GM12878 (cell line): ENCODE measurements at regions not wholly inside any gene's neighbourhood (a gene's known extent, or its start where the extent isn't known, plus 50 kb on each side); places are given as distances from the start of the nearest gene placed in this dataset.

Experiments used
- ATAC-seq: fragments of 200-7000 bp; cut with Tn5 transposase; 3 replicates; pipeline ENCODE4 v1.9.1; 2020; ENCODE audit warnings: mild to moderate bottlenecking, moderate library complexity
- BruUV-seq: library from RNA; stranded (reverse); fragments of 400-500 nt; replicated peaks from 2 replicates; lab custom pipeline; 2021; lab: Mats Ljungman, UMichigan
- CTCF ChIA-PET: fragments of 300-600 bp; sonication (Branson Sonifier 250); formaldehyde crosslinking; extraction: SDS; loops from one replicate; lab custom pipeline; 2021; ENCODE audit warnings: inconsistent platforms; lab: Yijun Ruan, JAX
- POLR2A ChIA-PET: fragments of 350-600 bp; formaldehyde crosslinking; extraction: SDS; loops from one replicate; lab custom pipeline; 2021; ENCODE audit warnings: inconsistent platforms; lab: Charles Lee
- RAD21 ChIA-PET: fragments of 300-600 bp; sonication (Branson Sonifier 250); formaldehyde crosslinking; loops from one replicate; lab custom pipeline; 2023; ENCODE audit warnings: antibody characterized with exemption; ENCODE audit not compliant: unreplicated experiment; lab: Charles Lee
- SMC1A ChIA-PET: fragments of 300-600 bp; sonication (Branson Sonifier 250); formaldehyde crosslinking; loops from one replicate; lab custom pipeline; 2023; ENCODE audit not compliant: unreplicated experiment, uncharacterized antibody; lab: Charles Lee
- DNase-seq: peaks from one replicate; pipeline ENCODE4 v3.0.0-alpha.2; 2011; ENCODE audit warnings: low read depth, low spot score
- FAIRE-seq: peaks from 3 replicates; lab custom pipeline; 2011; peaks lifted over from hg19 to GRCh38; lab: Jason Lieb, UNC
- H2AFZ ChIP-seq: 2 replicates; pipeline ENCODE4 v1.6.0; 2011; ENCODE audit warnings: low read depth, low read length, control low read depth; ENCODE audit not compliant: control insufficient read depth
- H3K27ac ChIP-seq: 2 replicates; pipeline ENCODE4 v1.5.1; 2011; ENCODE audit warnings: control low read depth; ENCODE audit not compliant: control insufficient read depth, insufficient read depth
- H3K27me3 ChIP-seq, 2 experiments: replicated peaks in 1 of 2; 2 replicates each; pipeline versions ENCODE4 v1.6.0 to v1.6.1; 2011; ENCODE audit warnings: low read length in 1 of 2; ENCODE audit not compliant: control insufficient read depth in 2 of 2, insufficient read depth in 2 of 2
- H3K36me3 ChIP-seq, 2 experiments: 2 replicates each; pipeline ENCODE4 v1.5.1; 2011; ENCODE audit warnings: low read length in 1 of 2; ENCODE audit not compliant: control insufficient read depth in 2 of 2, insufficient read depth in 2 of 2
- H3K4me1 ChIP-seq: 2 replicates; pipeline ENCODE4 v1.6.1; 2011; ENCODE audit warnings: mild to moderate bottlenecking, low read length, moderate library complexity, mixed read lengths; ENCODE audit not compliant: control insufficient read depth, insufficient read depth
- H3K4me2 ChIP-seq: 2 replicates; pipeline ENCODE4 v1.6.0; 2011; ENCODE audit warnings: control low read depth; ENCODE audit not compliant: control insufficient read depth, insufficient read depth
- H3K4me3 ChIP-seq: fragments of 200-600 bp; sonication (generic); 2 replicates; pipeline ENCODE4 v1.5.1; 2016
- H3K79me2 ChIP-seq: 2 replicates; pipeline ENCODE4 v1.6.0; 2011; ENCODE audit warnings: low read length; ENCODE audit not compliant: control insufficient read depth, insufficient read depth
- H3K9ac ChIP-seq: 2 replicates; pipeline ENCODE4 v1.8.0; 2011; ENCODE audit warnings: low read length, control low read depth, mixed read lengths; ENCODE audit not compliant: control insufficient read depth, insufficient read depth
- H3K9me3 ChIP-seq: replicated peaks from 3 replicates; pipeline ENCODE4 v1.5.1; 2011; ENCODE audit warnings: mild to moderate bottlenecking, low read length; ENCODE audit not compliant: control insufficient read depth, insufficient read depth
- H4K20me1 ChIP-seq: 2 replicates; pipeline ENCODE4 v1.6.0; 2011; ENCODE audit not compliant: control insufficient read depth, insufficient read depth
- BCL3 ChIP-seq: IDR thresholded peaks from 2 replicates; pipeline ENCODE4 v1.6.1; 2011; ENCODE audit warnings: borderline replicate concordance, low read depth, mild to moderate bottlenecking, moderate library complexity, low read length; ENCODE audit not compliant: insufficient read depth, poor library complexity, severe bottlenecking
- CBX5 ChIP-seq: sonication (generic); IDR thresholded peaks from 2 replicates; pipeline ENCODE4 v1.6.1; 2016; ENCODE audit warnings: low read depth, moderate library complexity, mild to moderate bottlenecking, inconsistent platforms
- ETV6 ChIP-seq, 2 experiments: fragments of 450-650 bp in 1 of 2; IDR thresholded peaks in 1 of 2; conservative IDR thresholded peaks in 1 of 2; 2 replicates each; pipeline ENCODE4 v1.6.1; 2014; ENCODE audit warnings: antibody characterized with exemption in 1 of 2, borderline replicate concordance in 1 of 2, low read depth in 1 of 2, mild to moderate bottlenecking in 1 of 2, moderate library complexity in 1 of 2
- FOXK2 ChIP-seq: fragments of 450-650 bp; IDR thresholded peaks from 2 replicates; pipeline ENCODE4 v1.6.1; 2017; ENCODE audit warnings: mild to moderate bottlenecking, moderate library complexity
- GATAD2B ChIP-seq: fragments of 450-650 bp; conservative IDR thresholded peaks from 2 replicates; pipeline ENCODE4 v1.6.1; 2017; ENCODE audit warnings: low read depth, mild to moderate bottlenecking, moderate library complexity
- IRF5 ChIP-seq: fragments of 450-650 bp; IDR thresholded peaks from 2 replicates; pipeline ENCODE4 v1.6.1; 2017; ENCODE audit warnings: borderline replicate concordance
- MLLT1 ChIP-seq: fragments of 450-650 bp; IDR thresholded peaks from 2 replicates; pipeline ENCODE4 v1.6.1; 2016; ENCODE audit warnings: mild to moderate bottlenecking
- PBX3 ChIP-seq: IDR thresholded peaks from 2 replicates; pipeline ENCODE4 v1.6.1; 2011; ENCODE audit warnings: mild to moderate bottlenecking, low read depth, low read length, moderate library complexity; ENCODE audit not compliant: insufficient replicate concordance
- RCOR1 ChIP-seq: conservative IDR thresholded peaks from 2 replicates; pipeline ENCODE4 v1.6.1; 2012; ENCODE audit warnings: low read depth, low read length, improper control_type of control experiment
- RELA ChIP-seq: fragments of 450-650 bp; IDR thresholded peaks from 2 replicates; pipeline ENCODE4 v1.8.0; 2014; ENCODE audit warnings: borderline replicate concordance; ENCODE audit not compliant: partially characterized antibody
- REST ChIP-seq: IDR thresholded peaks from 2 replicates; pipeline ENCODE4 v1.6.1; 2012; ENCODE audit warnings: mild to moderate bottlenecking, low read depth, low read length
- SRF ChIP-seq, 2 experiments: IDR thresholded peaks; 2 replicates each; pipeline ENCODE4 v1.6.1; 2011; ENCODE audit warnings: low read depth in 2 of 2, low read length in 2 of 2, mild to moderate bottlenecking in 1 of 2, moderate library complexity in 1 of 2
- YY1 ChIP-seq: IDR thresholded peaks from 2 replicates; pipeline ENCODE4 v1.6.1; 2011; ENCODE audit warnings: low read depth, mild to moderate bottlenecking, low read length
- ZNF274 ChIP-seq: IDR thresholded peaks from one replicate; pipeline ENCODE4 v1.8.0; 2011; ENCODE audit not compliant: insufficient read length, insufficient read depth
- WGBS: methylation state at CpG from one replicate; pipeline ENCODE4 v1.1.6; 2016; ENCODE audit warnings: low lambda C conversion rate; ENCODE audit not compliant: insufficient replicate concordance, insufficient coverage; ENCODE audit errors: missing lambda C conversion rate; 5-methylcytosine and 5-hydroxymethylcytosine counted together
- in situ Hi-C: fragments of 300-500 bp; cut with MboI; formaldehyde crosslinking; loops from 9 replicates; pipeline ENCODE4 v1.14.3; 2018; ENCODE audit warnings: mixed read lengths
- intact Hi-C: fragments of 100-400 bp; cut with micrococcal nuclease; formaldehyde crosslinking; loops from one replicate; pipeline ENCODE4 v1.14.2; 2022; ENCODE audit not compliant: unreplicated experiment

GRCh38 chr1:229760478-229760996 is 134.5 kb downstream of the URB2 start (continued):
- TF ChIP-seq REST (no peak), BCL3 (no peak), YY1 (no peak)

- RAD21 ChIA-PET, result no interaction called here
- WGBS, result 18% methylated on average over 5 of the region's 5 CpGs
- Histone ChIP-seq H3K36me3 (no peaks in the 10 kb centered on the region), H3K9ac (no peak overlapping the region), H3K27ac (no peak overlapping the region), H3K4me2 (no peak overlapping the region), H3K27me3 (no peaks in the 10 kb centered on the region; a peak in 1 of 4 replicates), H3K4me1 (no peaks in the 10 kb centered on the region), H3K9me3 (no peaks in the 10 kb centered on the region), H3K4me3 (no peak overlapping the region), H2AFZ (no peak overlapping the region), H3K79me2 (no peaks in the 10 kb centered on the region), H4K20me1 (no peaks in the 10 kb centered on the region; the same call in 1 of the 2 replicates)
- POLR2A ChIA-PET, result no interaction called here
- intact Hi-C loops (no loop called here), in situ Hi-C loops (no loop called here)
- SMC1A ChIA-PET, result no interaction called here
- DNase-seq (no peak), FAIRE-seq (no peak), ATAC-seq (no peak)
- no TSS peak for BruUV-seq
- CTCF ChIA-PET, result no interaction called here
- TF ChIP-seq CBX5, result no peak
- no peak for TF ChIP-seq RCOR1
- TF ChIP-seq MLLT1, result no peak
- TF ChIP-seq IRF5, result no peak
- TF ChIP-seq PBX3, result no peak
- no peak for TF ChIP-seq FOXK2
- TF ChIP-seq GATAD2B, result no peak
- TF ChIP-seq ZNF274, result no peak
- TF ChIP-seq ETV6 (conservative IDR thresholded peaks at IDR 0.05 in 1 of 2, IDR thresholded peaks at IDR 0.05 in 1 of 2; ENCODE audit: borderline replicate concordance in 1 of 2, low read depth in 1 of 2), result no peak
- TF ChIP-seq RELA, result no peak
- no peak for TF ChIP-seq SRF (IDR thresholded peaks at IDR 0.05; ENCODE audit: low read depth in 2 of 2, low read length in 2 of 2)
These were observed 136.8 kb downstream of the URB2 start for GRCh38 chr1:229762891-229763290.
